22Rv1 (cell line): ENCODE measurements at regions not wholly inside any gene's neighbourhood (a gene's known extent, or its start where the extent isn't known, plus 50 kb on each side); places are given as distances from the start of the nearest gene placed in this dataset.

Experiments used
- CTCF ChIP-seq: fragments of 450-650 bp; IDR thresholded peaks from 2 replicates; pipeline ENCODE4 v1.5.1; 2017; ENCODE audit warnings: mild to moderate bottlenecking
- ZFX ChIP-seq: fragments of 450-650 bp; IDR thresholded peaks from 2 replicates; pipeline ENCODE4 v1.6.1; 2017; ENCODE audit warnings: antibody characterized with exemption, borderline replicate concordance

DNA sequence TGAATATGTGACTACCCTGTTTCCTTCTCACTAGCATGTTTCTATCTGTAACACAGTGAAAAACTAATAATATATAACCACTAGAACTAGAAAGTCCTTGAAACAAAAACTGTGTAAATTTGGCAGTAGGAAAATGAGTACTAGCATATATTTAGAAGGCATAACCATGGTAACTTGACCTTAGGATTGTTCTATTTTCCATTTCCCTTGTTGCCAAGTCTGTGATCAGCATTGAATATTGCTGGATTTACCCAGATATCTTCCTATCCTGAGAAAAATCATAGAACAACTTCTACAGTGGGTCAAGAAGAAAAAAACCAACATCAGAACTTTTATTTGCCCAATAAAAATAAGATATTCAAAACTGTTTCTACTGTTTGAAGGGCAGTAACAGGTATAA is 563.9 kb upstream of the NRXN1 start:
- TF ChIP-seq CTCF = no peak
- TF ChIP-seq ZFX = no peak
